ENCODE measurements at regions not wholly inside any gene's neighbourhood (a gene's known extent, or its start where the extent isn't known, plus 50 kb on each side); places are given as distances from the start of the nearest gene placed in this dataset.

DNA sequence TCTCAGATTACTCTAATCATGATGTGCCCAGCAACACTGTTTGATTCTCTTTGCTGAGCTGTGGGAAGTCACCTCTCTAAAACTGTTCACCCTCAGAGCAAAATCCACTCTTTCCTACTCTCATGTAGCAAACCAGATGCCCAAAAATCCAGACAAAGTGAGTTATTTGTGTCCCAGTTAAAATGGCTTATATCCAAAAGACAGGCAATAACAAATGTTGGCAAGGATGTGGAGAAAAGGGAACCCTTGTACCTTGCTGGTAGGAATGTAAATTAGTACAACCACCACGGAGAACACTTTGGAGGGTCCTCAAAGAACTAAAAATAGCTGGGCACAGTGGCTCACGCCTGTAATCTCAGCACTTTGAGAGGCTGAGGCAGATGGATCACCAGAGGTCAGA, 384.0 kb downstream of the HHIPL2 start:
- DNase-seq = no peak

DNA sequence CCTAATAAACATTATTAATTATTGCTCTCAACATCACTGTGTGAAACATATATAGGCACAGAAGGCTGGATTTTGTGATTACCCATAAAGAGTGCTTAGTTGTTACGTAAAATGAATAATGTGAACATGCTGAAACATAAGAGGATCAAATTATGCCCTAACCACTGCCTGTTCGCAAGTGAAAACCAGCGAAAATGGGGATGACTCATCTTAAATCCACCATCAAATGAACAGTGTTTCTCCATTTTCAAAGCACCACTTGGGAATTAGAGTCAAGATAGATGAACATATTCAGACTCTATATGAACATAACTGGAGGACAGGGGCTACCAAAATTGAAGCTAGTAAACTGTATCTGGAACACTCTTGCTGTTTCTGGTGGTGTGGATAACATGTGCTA, 386.2 kb downstream of the HHIPL2 start:
- no peak for DNase-seq

DNA sequence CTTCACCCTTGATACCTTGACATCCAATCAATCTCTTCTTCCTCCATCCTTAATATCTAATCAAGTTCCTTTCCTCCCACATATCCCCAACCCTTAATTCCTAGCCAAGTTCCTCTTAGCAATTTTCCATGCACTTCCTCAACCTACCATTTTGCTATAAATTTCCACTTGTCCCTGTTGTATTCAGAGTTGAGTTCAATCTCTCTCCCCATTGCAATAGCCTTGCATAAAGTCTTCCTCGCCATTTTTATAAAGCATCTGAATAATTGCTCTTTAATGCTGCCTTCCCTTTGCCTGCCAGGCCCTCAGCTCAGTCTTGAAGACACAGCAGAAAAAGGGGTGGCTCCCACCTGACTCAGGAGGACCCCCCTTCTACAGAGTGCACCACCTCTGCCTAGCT, 390.3 kb downstream of the HHIPL2 start:
- no peak for DNase-seq

DNA sequence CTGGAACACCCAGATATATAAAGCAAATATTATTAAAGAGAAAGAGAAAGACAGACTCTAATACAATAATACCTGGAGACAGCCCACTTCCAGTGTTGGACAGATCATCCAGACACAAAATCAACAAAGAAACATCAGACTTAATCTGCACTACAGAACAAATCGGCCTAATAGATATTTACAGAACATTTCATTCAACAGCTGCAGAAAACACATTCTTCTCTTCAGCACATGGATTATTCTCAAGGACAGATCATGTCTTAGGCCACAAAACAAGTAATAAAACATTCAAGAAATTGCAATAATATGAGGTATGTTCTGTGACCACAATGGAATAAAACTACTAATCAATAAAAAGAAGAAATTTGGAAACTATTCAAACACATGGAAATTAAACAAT, 398.3 kb upstream of the DUSP10 start:
- no peak for DNase-seq

DNA sequence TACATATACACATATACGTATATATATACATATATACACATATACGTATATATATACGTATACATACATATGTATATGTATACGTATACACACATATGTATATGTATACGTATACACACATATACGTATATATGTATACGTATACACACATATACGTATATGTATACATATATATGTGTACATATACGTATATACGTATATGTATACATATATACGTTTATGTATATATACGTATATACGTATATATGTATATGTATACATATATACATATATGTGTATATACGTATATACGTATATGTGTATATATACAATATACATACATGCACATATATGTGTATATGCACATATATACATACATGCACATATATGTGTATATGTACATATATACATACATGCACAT, 396.2 kb upstream of the DUSP10 start:
- no peak for DNase-seq

DNA sequence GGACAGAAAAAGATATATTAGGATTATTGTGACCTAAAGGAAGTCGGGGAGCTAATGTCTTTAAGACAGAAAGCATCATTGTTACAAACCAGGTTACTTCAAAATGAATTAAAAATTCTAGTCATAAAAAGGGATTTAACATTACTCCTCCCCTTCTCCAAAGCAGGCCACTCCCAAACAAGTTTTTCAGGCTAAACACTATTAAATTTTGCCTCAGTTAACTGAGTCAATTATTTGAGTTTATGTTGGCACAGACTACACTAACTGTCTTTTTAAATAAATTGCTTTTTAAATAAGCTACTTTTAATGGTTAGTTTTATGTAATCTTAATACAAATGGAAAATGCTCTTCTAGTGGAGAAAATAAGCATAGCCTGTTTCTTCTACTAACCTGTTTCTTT, 395.0 kb upstream of the DUSP10 start:
- no peak for DNase-seq

DNA sequence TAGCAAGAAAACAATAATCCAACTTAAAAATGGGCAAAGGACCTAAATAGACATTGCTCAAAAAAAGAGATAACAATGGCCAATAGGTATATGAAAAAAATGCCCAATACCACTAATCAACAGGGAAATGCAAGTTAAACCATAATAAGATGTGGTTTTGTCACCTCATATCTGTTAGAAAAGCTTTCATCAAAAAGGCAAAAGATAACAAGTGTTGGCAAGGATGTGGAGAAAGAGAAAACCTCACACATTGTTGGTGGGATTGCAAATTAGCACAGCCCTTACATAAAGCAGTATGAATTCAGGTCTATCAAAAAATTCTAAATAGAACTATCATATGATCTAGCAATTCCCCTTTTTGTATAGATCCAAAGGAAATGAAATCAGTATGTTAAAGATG, 387.2 kb upstream of the DUSP10 start:
- DNase-seq = no peak

DNA sequence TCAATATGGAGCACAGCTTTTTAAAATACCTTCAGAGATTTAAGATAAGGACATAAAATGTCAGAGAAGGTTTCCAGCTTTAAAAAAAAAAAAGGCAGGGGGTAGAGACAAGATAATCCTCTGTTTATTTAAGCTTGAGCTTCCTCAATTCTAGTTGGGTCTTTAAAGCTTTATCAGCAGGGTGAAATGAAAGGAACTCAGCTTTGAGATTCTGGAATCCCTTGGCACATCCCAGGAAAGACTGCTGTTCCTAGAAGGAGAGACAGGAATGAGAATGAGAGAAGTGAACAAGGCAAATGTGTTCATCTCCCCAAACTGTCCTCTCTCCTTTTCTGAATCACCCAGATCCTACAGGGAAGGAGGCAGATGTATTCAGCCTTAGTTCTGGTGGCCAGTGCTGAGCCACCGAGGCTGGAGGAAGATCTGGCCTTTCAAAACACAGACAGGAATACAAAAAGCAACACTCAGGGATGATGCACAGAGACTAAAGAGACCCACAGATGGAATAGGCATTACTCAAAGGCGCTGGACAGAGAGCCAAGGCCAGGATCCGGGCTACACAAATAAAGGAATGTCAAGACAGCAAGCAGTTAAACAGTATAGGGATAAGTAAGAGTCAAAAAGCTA, 385.8 kb upstream of the DUSP10 start:
- DNase-seq = no peak

DNA sequence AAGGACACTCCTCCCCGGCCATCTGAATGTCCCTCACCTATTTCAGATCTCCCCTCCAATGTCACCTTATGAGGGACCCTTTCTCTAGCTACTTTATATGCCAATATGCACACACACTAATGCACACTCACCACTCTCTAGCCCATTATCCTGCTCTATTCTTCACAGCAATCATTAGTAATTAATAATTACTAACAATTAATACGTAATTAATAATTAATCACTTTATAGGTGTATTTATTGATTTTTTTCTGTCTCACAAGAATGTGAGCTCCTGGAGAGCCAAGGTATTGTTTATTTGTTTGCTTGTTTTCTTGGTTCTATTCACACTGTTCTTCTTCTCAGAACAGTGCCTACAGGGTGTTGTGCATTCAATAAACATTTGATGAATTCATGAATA, 385.2 kb upstream of the DUSP10 start:
- DNase-seq = no peak

DNA sequence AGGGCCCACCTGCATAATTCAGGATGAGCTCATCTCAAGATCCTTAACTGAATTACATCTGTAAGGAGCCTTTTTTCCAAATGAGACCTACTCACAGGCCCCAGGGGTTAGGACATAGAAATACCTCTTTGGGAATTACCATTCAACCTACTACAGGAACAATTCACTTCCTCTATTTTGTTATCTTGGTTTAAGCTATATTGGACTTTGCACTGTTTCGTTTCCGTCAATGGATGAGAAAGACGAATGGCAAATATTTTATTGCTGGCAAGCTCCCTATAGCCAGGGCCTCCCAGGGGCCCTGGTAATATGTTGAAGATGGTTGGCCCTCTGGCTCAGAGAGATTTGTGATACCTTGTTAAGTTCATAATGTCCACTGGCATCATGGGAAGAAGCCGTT, 384.2 kb upstream of the DUSP10 start:
- DNase-seq = no peak

DNA sequence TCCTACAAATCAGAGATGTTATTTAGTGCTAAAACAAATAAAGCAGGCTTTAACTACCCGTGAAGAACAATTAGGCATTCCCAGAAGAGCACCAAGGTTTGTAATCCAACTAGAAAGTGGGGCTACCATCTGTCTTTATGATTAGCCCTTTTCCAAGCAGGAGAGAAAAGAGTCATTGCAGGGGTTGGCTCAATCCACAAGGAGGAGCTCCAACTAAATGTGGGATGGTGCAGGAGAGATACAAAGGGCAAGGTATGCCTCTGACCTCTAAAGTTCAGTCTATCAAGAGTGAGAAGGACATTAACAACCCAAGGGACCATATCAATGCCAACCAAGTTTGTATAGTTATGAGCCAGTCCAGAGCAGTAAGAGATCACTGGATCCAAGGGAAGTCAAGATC, 382.7 kb upstream of the DUSP10 start:
- DNase-seq = no peak

DNA sequence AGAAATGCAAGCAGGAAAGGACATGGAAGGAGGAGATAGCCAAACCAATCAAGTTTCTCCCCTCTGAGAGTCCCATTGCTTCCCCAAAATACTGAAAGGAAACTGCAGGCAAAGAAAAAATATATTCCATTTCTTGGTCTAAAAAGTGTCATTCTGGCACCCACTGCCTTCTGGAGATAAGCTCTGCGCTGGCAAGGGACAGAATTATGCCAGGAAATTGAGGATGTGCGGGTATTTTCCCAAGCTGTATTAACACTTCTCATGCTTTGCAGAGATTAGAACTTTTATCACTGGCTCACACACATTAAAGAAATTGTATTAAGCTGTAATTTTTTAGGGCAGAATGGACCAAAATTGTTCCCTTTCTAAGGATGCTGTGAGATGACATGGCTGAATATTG, 381.2 kb upstream of the DUSP10 start:
- no peak for DNase-seq

DNA sequence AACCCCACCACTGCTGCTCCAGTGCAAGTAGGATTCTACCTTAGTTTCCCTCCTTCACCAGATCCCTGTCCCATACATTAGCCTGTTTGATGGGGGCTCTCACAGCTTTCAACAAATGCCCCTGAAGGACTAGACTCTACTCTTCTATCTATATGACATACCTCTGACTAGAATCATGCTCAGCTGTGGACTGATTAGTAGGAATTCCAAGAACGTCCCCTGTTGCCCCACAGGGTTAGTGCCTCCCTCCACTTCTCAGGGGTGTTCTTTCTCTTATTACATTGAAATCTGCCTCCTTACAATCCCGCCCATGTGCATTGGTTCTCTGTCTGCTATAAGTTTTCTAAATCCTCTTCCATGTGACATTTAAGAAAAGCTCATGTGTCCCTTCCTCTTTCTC, 375.9 kb upstream of the DUSP10 start:
- no peak for DNase-seq

DNA sequence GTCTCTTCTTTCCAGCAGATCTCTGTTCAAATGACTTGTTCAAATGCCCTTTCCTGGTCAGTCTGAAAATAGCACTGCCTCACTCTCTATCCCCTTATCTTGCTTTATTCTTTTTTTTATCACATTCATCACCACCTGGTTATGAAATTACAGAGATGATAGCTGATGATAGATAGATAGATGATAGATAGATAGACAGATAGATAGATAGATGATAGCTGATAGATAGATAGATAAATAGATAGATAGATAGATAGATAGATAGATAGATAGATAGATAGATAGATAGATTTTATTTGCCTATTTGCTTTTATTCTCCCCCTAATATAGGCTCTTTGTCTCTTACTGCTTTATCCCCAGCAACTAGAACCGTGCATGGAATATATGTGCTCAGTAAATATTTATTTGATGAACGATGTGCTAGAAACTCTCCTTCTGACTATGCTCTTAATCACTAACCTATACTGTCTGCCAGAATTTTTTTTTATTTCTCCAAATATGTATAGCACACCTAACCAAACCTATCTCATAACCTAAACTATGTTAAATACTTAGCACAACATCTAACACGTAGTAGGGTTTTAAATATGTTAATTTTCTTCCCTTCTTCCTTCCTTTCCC, 372.8 kb upstream of the DUSP10 start:
- no peak for DNase-seq

DNA sequence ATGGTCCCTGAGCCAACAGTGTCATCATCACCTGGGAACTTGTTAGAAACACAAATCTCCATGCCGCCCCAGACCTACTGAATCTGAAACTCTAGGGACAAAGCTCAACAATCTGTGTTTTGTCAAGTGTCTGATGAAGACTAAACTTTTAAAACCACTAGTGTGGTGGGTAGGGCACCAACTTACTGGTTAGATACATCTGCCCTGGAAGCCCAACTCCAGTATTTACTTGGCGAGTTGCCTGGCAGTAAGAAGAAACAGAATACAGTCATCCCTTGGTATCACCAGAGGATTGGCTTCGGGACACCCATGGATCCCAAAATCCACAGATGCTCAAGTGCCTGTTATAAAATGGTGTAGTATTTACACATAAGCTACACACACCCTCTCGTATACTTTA, 367.9 kb upstream of the DUSP10 start:
- no peak for DNase-seq

DNA sequence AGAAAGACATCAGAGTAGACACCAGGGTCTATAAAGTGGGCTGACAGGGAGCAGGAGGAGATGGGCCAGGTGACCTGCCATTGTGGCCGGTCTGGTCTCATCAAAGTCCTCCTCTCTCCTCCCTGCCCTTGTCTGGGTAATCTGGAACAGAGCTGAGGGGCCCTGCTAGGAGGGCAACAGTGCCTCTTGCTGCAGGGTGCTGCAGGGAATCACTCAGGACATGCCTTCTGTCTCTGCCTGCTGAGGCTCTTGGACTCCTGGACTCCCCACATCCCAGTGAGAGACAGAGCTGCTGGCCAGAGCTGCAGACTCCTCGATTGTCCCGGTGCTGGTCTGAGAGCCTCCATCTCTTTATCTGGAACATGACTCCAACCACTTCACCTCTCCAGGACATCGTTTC, 366.1 kb upstream of the DUSP10 start:
- DNase-seq = no peak

DNA sequence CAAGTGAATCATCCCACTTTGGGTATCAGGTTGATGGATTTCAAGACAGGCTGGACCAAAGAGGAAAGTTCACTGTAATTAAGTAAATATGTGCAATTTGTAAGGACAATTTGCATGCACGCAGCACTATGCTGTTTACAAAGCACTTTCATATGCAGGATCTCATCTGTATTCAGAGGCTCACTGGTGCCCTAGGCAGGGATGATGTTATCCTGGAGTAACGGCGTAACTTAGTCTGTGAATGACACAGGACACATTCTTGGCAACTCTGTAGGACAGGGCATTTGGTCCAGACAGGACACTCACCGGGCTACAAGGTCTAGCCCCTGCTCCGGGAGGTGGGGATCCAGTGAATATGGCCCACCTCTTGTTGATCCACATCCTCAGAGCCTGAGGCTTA, 365.4 kb upstream of the DUSP10 start:
- DNase-seq = no peak

DNA sequence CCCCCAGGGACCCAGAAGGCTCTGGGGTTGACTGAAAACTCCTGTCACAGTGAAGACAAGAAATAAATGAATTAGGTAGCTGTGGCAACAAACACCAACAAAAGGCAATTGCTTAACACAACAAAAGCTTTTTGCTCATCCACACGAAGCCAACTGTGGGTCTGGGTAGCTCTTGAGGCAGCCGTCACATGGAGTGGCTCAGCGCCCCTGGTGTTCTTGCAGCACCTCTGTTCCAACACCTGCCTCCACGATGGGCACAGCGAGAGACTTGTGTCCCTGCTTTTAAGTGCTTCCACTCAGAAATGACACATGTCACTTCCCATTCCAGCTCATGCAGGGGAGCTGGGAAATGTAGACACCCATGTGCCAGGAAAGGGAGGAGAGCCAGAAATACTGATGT, 364.5 kb upstream of the DUSP10 start:
- DNase-seq = no peak

DNA sequence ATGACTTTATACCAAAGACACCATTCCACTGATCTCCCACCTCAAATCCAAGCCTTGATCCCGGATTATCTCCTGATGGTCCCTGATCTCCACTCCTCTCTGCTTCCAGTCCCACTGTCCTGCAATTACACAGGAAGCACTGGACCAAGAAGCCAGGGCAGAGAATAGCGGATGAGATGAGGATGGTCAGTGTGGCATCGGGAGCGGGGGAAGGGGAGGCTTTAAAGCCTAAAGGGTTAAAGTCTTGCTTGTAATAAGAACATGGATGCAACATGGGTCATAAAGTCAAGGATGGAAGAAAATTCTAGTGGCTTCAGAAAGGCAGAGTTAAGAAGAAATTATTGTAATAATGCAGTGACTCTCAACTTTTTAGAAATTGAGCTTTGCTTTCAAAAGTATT, 364.0 kb upstream of the DUSP10 start:
- DNase-seq = no peak

DNA sequence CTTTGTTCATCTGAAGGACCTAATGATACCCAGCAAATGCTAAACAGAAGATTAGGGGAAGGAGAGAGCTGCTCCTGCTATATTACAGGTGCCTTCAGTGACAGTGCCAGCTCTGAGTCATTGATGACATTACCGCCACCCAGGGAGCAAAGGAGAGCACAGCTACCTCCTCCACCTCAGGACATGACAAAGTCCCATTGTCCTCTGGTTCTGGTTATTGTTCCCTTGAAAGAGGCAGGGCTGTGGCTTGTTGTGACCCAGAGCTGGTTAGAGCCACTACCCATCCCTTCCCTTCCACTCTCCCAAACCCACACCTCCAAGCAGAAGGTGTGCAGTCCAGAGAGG, 363.5 kb upstream of the DUSP10 start:
- no peak for DNase-seq

DNA sequence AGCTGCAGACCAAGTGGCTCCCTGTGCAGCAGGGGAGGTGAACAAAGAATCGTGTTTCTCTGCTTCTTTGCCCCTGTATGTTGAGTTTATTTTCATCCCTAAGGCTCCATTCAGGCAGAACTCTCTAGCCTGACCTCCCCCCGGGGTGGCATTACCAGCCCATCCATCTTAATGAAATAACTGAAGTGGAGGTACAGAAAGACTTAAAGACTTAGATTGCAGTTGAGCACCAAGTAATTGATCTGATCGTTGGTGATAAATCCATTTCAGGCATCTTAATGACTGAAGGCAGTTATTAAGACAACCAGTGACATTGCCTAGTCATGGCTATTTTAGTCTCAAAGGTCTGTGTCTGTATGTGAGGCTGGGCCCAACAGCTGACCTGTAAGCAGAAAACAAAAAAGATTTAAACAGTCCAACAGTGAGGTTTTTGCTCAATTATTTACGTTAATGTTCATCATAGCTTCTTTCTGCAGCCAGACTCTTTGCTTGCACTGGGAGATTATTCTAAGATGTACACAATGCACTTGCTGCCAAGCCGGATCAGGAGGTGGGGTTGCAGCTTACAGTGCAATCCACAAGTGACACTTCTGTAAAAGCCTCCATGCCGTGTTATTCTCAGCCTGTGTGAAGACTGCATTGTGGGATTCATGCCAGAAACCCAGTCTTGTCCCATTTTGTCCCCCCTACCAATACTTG, 363.0 kb upstream of the DUSP10 start:
- no peak for DNase-seq

DNA sequence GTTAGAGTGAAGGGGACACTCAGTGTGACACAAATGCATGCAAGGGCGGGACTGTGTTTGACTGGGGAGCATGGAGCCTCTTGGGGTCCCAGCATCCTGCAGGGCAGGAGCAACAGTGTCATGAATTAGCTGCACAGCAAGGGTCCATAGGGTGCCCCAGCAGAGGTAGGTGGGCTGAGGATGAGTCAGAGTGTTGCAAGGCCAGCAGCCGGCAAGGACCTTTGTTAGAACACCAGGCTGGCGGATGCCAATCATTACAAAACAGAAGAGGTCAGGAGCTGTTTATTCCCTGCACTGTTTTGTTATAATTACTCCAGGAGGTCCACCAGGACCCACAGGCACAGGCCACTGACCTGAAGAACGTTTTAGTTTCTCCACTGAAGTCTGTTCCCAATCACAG, 362.2 kb upstream of the DUSP10 start:
- no peak for DNase-seq

DNA sequence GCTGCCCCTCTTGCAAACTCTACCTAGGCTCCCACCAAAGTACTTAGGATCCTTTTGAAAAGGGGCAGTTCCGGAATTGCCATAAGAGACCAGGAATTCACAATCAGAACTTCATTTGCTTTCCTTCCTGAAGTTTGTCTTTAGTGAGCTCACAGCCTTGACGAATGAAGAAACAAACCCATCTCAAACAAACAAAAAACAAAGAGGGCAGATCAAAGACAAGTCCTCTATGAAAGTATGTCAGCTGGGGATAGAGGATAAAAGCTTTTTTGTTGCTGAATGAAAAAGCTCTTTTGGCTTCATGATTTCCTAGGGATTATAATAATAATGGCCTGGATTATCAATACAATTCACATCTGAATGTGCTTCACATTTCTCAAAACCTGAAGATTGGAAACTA, 357.9 kb upstream of the DUSP10 start:
- no peak for DNase-seq

DNA sequence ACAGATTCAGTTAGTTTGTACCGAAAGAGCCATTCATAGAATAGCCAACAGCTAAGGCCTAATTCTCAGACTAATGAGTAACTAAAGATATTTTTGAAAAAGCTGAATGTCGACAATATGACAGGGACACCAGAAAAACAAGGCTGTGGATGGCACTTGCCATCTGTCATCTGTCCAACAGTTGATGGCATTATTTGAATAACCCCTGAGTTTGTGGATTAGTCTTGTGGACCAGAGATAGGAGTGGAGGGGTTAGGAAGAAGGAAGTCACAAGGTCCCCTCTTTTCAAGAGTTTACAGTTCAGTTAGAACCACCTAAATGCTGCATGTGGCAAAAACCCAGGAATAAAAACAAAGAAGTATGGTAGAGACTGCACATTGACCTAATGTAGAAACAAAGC, 356.5 kb upstream of the DUSP10 start:
- no peak for DNase-seq

DNA sequence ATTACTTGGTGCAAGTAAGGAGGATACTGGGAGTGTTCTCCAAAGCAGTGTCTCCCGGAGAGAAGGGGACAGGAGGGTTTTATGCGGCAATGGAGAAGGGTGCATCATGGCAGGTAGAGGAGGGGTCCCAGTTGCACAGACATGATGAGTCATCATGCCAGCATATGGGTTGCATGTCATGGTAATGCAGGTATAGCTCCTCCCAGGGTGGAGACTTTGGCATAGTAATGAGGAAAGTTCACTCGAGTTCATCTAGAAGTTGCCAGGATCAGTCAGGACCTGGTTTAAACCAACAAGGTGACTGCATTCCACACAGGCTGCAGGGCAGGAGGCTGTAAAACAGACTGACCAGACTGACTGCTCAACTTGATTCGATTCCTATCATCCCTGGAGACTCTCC, 355.7 kb upstream of the DUSP10 start:
- DNase-seq = no peak
